NCI-H1105 treated with DMSO at 0.1 percent for 48 hours (cell line): ENCODE measurements at regions not wholly inside any gene's neighbourhood (a gene's known extent, or its start where the extent isn't known, plus 50 kb on each side); places are given as distances from the start of the nearest gene placed in this dataset.
A peak's percentile ranks its signal among the peaks of the same experiment; 100 is the strongest.
"Not testable (repeated sequence)": the region's sequence is repeated elsewhere in the genome, so short reads cannot be mapped to it uniquely, and the experiment has no call there.

Experiments
- DNase-seq: peaks from one replicate; lab custom pipeline; 2025; lab: John Stamatoyannopoulos, UW

DNA sequence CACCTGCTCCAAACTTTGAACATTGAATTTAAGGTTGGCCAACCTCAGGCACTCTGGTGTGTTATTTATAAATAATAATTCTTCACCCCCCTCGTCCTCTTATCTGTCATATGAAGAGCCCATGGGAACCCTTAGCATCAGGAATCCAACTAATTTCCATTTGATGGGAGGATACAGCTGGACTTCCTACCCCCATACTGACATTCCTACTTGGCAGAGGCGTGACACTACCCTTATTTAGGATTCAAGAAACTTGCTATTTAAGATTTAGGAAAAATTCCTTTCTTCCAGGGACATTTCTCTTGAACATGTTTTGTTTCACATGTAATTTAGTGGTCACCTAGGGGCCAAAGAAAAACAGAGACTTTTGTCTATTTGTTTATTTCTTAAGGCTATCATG is 171.9 kb upstream of the NRP1 start:
- no peak for DNase-seq

- no peak for DNase-seq
These were observed 166.7 kb upstream of the NRP1 start for GRCh38 chr10:33501161-33501560.

GRCh38 chr10:33498391-33498891 is 164.0 kb upstream of the NRP1 start:
- no peak for DNase-seq

GRCh38 chr10:33497338-33497737 is 162.9 kb upstream of the NRP1 start:
- no peak for DNase-seq

GRCh38 chr10:33496096-33496495 is 161.6 kb upstream of the NRP1 start:
- no peak for DNase-seq

- no peak for DNase-seq
These were observed 160.3 kb upstream of the NRP1 start for GRCh38 chr10:33494694-33495265.

DNA sequence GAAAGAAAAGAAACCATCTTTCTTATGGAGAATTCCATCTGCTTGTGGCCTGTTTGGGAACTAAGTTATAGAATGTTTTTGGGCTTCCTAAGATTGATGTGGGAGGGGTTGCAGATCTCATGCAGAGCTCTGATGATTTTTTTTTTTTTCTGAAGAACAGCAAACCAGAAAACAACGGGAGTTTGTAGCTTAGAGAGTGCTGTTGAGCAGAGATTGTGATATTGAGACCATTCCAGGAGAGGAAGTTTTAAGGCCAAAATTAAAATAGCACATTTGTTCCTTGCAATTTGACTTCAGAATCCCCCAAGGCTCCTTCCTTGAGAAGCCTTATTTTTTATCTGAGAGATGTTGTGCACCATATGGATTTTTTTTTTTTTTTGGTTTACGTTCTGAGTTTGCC is 159.5 kb upstream of the NRP1 start:
- DNase-seq: no peak

DNA sequence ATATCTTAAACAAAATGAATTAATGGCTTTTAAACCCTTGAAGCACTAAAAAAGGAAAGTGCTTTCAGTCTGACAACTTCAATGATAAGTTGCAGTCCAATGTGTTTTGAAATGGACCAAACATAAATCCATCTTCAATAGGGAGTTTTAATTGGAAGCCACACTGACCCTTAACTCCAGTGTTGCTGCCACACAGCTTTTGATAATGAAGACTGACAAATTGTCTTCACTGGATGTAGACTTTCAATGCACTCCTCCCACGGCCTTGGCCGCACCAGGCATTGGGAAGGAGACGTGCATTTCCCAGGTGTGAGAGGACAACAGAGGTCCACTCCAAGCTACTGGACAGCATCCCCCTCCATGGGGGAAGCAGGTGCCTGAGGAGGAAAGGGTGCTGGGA is 159.0 kb upstream of the NRP1 start:
- no peak for DNase-seq

DNA sequence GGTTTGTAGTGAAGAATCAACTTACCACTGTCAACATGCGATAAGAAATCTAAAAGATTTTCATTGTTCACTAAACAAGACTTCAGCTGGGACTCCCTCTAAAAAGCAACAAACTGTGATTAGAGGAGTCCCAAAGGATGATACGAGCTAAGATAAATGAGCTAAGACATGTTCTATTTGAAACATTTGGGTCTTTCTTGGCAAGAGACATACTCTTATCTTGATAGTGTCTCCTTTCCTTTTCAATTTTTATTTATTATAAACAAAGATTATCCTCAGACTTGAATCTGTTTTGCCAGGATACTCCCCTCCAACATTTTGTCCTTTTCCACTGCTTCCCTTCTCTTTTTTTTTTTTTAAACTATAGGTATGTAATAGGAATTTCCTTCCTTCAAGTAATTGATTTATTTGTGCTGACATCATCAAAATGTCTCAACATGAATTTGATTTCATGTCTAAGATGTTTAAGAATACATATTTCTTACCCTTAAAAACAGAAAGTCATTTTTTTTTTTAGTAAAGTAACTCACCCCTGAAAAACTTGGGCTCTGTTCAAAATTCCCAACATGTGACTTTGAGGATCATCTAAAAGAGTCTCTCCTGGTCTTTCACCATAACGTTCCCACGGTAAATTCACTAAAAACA is 158.4 kb upstream of the NRP1 start:
- DNase-seq: no peak

DNA sequence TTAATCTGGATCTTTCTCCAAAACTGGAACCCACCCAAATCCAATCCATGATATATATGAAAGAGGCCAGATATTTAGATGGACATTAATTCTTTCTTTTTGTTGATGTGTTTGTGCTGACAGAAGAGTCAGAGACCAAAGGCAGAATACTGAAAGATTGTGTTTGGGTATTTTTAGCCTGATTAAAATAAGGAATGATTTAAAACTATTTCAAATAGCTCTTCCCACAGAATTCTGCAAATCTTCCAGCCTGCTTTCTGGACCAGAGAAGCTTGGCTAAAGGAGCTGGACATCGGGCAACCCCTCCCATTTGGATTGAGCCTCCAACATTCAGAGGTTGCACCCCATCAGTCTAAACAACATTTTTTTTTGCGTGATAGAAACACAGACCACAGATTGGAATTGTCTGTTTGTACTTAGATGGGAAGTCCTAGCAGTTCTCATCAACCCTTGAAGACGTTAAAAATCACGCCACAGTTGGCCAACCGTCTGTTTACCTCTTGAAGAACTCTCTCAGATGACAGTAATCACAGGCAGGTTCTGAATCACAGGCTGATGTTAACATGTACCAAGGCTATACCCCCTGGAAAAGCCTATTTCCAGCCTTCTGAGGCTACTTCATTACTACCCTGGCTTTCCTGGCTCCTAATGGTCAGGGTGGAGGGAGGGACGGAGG is 155.2 kb upstream of the NRP1 start:
- DNase-seq: no peak

- DNase-seq: no peak
These were observed 152.7 kb upstream of the NRP1 start for GRCh38 chr10:33487014-33487776.

- no peak for DNase-seq
These were observed 150.8 kb upstream of the NRP1 start for GRCh38 chr10:33485276-33485675.

DNA sequence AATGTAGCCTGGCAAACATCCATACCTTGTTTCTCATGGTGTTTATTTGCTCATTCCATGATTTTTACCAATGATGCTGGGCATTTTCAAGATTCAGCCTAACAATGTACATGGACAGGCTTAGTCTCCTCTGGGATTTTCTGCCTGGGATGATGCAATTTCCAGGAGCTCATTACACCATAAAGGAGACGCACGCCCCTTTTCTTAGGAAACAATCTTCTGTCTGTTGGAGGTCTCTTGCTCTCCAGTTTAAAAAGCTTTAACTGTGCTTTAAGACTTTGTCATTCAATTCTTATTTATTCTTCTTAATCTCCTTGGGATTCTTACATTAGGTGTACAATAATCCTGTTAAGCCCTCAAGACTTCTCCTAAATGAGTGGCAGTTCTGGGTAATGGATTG is 150.3 kb upstream of the NRP1 start:
- DNase-seq: no peak

DNA sequence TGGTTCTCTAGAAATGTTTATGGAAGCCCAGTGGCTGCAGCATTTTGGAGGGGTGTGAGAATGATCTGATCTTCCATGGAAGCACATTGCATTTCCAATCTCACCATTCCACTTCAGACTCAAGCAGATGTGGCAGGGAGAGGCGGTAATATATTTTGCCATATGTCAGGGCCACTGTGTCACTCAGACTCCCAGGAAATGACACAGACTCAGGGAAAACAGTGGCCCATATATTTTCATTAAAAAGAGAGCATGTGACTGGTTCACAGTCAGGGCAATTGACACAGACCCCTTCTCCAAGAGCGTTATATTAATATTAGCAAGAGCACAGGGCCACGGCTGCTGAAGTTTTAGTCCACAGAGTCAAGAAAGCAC is 149.3 kb upstream of the NRP1 start:
- no peak for DNase-seq

- DNase-seq: peak; percentile 74
These were observed 148.8 kb upstream of the NRP1 start for GRCh38 chr10:33483124-33483815.

GRCh38 chr10:33482486-33482885 is 148.0 kb upstream of the NRP1 start:
- no peak for DNase-seq

GRCh38 chr10:33481184-33481583 is 146.7 kb upstream of the NRP1 start:
- no peak for DNase-seq

GRCh38 chr10:33480417-33480816 is 145.9 kb upstream of the NRP1 start:
- not testable (repeated sequence) for DNase-seq

DNA sequence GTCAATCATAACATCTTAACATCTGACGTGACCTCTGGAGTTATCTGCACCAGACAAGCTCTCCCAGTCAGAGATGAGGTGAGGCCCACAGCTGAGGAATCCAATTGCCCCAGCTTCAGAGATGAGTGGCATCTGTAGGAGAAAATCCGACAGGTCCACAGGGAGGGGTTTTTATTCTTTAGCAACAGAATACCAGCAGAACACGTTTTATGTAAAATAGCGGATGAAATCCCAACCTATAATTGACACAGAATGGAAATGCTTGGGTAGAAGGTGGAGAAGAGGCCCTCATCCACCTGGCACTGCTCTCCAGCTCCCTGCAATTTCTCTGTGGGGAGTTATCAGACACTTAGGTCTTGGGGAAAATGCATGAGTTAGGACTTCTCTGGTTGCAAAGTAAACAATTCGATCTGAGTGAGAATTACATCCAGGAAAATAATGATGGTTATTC is 144.2 kb upstream of the NRP1 start:
- DNase-seq: no peak

DNA sequence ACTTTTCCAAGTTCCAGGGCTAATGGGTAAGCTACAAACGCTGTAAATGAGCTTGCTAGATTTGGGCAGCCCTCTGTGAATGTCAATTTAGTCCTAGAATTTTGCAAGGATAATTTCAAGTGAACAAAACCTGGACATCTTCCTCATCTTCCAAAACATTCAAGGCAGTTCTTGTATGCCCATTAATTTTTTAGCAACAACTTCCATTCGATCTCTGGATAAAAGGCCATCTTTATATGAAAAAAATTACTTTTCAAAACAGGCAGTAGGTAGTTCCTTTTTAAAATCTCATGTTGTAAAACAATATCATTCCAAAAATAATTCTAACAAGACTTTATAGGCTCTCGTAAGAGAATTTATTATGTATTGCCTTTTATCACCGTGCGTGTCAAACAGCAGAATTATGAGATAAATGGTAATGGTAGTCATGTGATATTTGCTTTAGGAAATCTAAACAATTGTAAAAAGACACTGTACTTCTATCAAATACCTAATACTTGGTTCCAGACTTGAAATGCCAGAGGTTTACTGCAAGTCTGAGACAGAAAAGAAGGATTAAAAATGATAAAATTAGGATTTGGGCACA is 143.7 kb upstream of the NRP1 start:
- no peak for DNase-seq

DNA sequence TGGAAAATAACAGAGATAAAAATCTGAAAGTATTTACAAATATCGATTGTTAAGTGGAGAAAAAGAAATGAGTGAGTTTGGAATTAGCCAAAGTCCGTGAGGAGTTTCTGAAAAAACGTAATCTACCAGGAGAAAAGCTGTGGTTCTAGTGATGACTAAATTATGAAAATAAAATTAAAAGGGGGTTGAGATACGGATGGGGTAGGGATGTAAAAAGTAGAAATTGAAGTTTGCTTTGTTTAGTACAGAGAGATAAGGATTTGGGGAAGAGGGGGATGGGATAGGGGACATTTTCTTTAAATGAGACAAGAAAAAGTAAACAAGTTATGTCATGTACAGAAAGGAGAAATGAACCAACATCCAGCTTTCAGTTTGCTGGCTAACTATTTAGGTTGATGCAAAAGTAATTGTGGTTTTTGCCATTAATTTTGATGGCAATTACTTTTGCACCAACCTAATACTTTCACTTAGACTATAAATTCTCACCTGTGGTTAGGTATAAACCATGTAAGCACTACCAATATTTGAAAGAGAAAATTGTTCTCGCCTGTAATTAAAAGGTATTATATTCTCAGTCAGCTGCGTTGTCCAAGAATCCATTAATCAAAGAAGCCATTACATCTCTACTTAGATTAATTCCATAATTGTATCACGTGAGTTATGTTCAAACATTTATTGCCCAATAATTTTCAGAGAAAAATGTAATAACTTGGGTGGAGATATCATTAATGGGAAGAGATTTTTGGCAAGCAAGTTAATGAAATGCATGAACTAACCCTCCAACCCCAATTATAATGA is 143.0 kb upstream of the NRP1 start:
- DNase-seq: peak; percentile 74
